Body of pancreas (tissue), 4 donors: ENCODE measurements at regions not wholly inside any gene's neighbourhood (a gene's known extent, or its start where the extent isn't known, plus 50 kb on each side); places are given as distances from the start of the nearest gene placed in this dataset.

Experiments used
- POLR2A ChIP-seq, 3 donors: fragments of 450-650 bp; IDR thresholded peaks; one replicate each; pipeline ENCODE4 v1.6.1; 2016; ENCODE audit warnings: antibody characterized with exemption in 3 of 3, mild to moderate bottlenecking in 2 of 3
- TF ChIP-seq, protein P1 (sequence below), 7 experiments: fragments of 450-650 bp in 4 of 7; fragments of 200-600 bp in 3 of 7; sonication (generic) in 3 of 7; IDR thresholded peaks; one replicate each; pipeline ENCODE4 v1.5.1; 2016 to 2019; ENCODE audit warnings: antibody characterized with exemption in 7 of 7

DNA sequence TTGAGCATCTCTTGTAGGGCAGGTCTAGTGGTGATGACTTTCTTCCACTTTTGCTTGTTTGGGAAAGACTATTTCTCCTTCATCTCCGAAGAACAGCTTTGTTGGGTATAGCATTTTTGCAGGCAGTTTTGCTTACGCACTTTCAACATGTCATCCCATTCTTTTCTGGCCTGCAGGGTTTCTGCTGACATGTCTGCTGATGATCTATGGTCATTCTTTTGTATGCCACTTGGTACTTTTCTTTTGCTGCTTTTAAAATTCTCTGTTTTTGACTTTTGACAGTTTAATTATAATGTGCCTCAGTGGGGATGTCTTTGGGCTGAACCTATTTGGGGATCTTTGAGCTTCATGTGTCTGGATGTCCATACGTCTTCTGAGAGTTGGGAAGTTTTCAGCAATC lies 78.2 kb downstream of the PTHLH start:
- TF ChIP-seq POLR2A (IDR thresholded peaks at IDR 0.05) = no peak
- TF ChIP-seq, protein P1, sequence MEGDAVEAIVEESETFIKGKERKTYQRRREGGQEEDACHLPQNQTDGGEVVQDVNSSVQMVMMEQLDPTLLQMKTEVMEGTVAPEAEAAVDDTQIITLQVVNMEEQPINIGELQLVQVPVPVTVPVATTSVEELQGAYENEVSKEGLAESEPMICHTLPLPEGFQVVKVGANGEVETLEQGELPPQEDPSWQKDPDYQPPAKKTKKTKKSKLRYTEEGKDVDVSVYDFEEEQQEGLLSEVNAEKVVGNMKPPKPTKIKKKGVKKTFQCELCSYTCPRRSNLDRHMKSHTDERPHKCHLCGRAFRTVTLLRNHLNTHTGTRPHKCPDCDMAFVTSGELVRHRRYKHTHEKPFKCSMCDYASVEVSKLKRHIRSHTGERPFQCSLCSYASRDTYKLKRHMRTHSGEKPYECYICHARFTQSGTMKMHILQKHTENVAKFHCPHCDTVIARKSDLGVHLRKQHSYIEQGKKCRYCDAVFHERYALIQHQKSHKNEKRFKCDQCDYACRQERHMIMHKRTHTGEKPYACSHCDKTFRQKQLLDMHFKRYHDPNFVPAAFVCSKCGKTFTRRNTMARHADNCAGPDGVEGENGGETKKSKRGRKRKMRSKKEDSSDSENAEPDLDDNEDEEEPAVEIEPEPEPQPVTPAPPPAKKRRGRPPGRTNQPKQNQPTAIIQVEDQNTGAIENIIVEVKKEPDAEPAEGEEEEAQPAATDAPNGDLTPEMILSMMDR (IDR thresholded peaks at IDR 0.05) = no peak
